ENCODE measurements at regions not wholly inside any gene's neighbourhood (a gene's known extent, or its start where the extent isn't known, plus 50 kb on each side); places are given as distances from the start of the nearest gene placed in this dataset.
"Not testable (repeated sequence)": the region's sequence is repeated elsewhere in the genome, so short reads cannot be mapped to it uniquely, and the experiment has no call there.

GRCh38 chr14:84490081-84490480 lies 1039.9 kb upstream of the FLRT2 start:
- TF ChIP-seq POLR2AphosphoS5 (IDR thresholded peaks at IDR 0.05) = no peak
- TF ChIP-seq POLR2A (IDR thresholded peaks at IDR 0.05) = no peak
- TF ChIP-seq CTCF (IDR thresholded peaks at IDR 0.05) = no peak
- Histone ChIP-seq H3K4me3 (no peak overlapping the region), H3K4me1 (replicated peaks) (no peaks in the 10 kb centered on the region), H3K27me3 (replicated peaks; ENCODE audit: insufficient read depth) (no peaks in the 10 kb centered on the region), H3K27ac (no peak overlapping the region), H3K9me3 (no peaks in the 10 kb centered on the region), H3K36me3 (no peaks in the 10 kb centered on the region)
- 49% methylated on average over 2 of the region's 2 CpGs for WGBS
- intact Hi-C loops (cut with DNase I) = no loop called here
- DNase-seq (ENCODE audit: low spot score) = no peak

- intact Hi-C loops (cut with DNase I) = no loop called here
- Histone ChIP-seq H3K36me3 (no peaks in the 10 kb centered on the region), H3K4me1 (replicated peaks) (no peaks in the 10 kb centered on the region), H3K4me3 (no peak overlapping the region), H3K27me3 (replicated peaks; ENCODE audit: insufficient read depth) (no peaks in the 10 kb centered on the region), H3K27ac (no peak overlapping the region), H3K9me3 (no peaks in the 10 kb centered on the region)
- DNase-seq (ENCODE audit: low spot score) = no peak
- TF ChIP-seq POLR2A (IDR thresholded peaks at IDR 0.05) (no peak), POLR2AphosphoS5 (IDR thresholded peaks at IDR 0.05) (no peak), CTCF (IDR thresholded peaks at IDR 0.05) (no peak)
Measured at GRCh38 chr14:84492685-84493084, 1037.3 kb upstream of the FLRT2 start.

GRCh38 chr14:84493779-84494178 lies 1036.2 kb upstream of the FLRT2 start:
- no peaks in the 10 kb centered on the region for H3K27me3 ChIP-seq (replicated peaks; ENCODE audit: insufficient read depth)
- H3K36me3 ChIP-seq = no peaks in the 10 kb centered on the region
- no peak overlapping the region for H3K27ac ChIP-seq
- intact Hi-C loops (cut with DNase I) = no loop called here
- DNase-seq (ENCODE audit: low spot score) = no peak
- no peaks in the 10 kb centered on the region for H3K9me3 ChIP-seq
- no peak overlapping the region for H3K4me3 ChIP-seq
- no peaks in the 10 kb centered on the region for H3K4me1 ChIP-seq (replicated peaks)
- WGBS = 70% methylated on average over 4 of the region's 4 CpGs
- TF ChIP-seq POLR2A (IDR thresholded peaks at IDR 0.05) = no peak

GRCh38 chr14:84496677-84497076 lies 1033.3 kb upstream of the FLRT2 start:
- TF ChIP-seq CTCF (IDR thresholded peaks at IDR 0.05) (no peak), POLR2AphosphoS5 (IDR thresholded peaks at IDR 0.05) (no peak), POLR2A (IDR thresholded peaks at IDR 0.05) (no peak)
- intact Hi-C loops (cut with DNase I) = no loop called here
- no peaks in the 10 kb centered on the region for H3K9me3 ChIP-seq
- no peak overlapping the region for H3K4me3 ChIP-seq
- 96% methylated on average over 2 of the region's 2 CpGs for WGBS
- H3K27ac ChIP-seq = no peak overlapping the region
- no peak for DNase-seq (ENCODE audit: low spot score)
- no peaks in the 10 kb centered on the region for H3K27me3 ChIP-seq (replicated peaks; ENCODE audit: insufficient read depth)
- H3K36me3 ChIP-seq = no peaks in the 10 kb centered on the region
- H3K4me1 ChIP-seq (replicated peaks) = no peaks in the 10 kb centered on the region

- H3K4me1 ChIP-seq (replicated peaks); H3K4me3 ChIP-seq; intact Hi-C loops (cut with DNase I); H3K36me3 ChIP-seq; H3K9me3 ChIP-seq; H3K27ac ChIP-seq; DNase-seq (ENCODE audit: low spot score); H3K27me3 ChIP-seq (replicated peaks; ENCODE audit: insufficient read depth): not testable (repeated sequence)
- 96% methylated on average over 13 of the region's 18 CpGs for WGBS
Measured at GRCh38 chr14:84512823-84513222, 1017.1 kb upstream of the FLRT2 start.

- Histone ChIP-seq H3K36me3 (no peaks in the 10 kb centered on the region), H3K27ac (no peak overlapping the region), H3K9me3 (no peaks in the 10 kb centered on the region), H3K4me1 (replicated peaks) (no peaks in the 10 kb centered on the region), H3K4me3 (no peak overlapping the region), H3K27me3 (replicated peaks; ENCODE audit: insufficient read depth) (no peaks in the 10 kb centered on the region)
- intact Hi-C loops (cut with DNase I) = no loop called here
- WGBS = 84% methylated on average over 3 of the region's 3 CpGs
- no peak for DNase-seq (ENCODE audit: low spot score)
- TF ChIP-seq POLR2AphosphoS5 (IDR thresholded peaks at IDR 0.05) (no peak), POLR2A (IDR thresholded peaks at IDR 0.05) (no peak), CTCF (IDR thresholded peaks at IDR 0.05) (no peak)
Measured at GRCh38 chr14:84519836-84520235, 1010.1 kb upstream of the FLRT2 start.

Measured in prostate gland (tissue), 2 donors.